COR-L47 (cell line): ENCODE measurements at regions not wholly inside any gene's neighbourhood (a gene's known extent, or its start where the extent isn't known, plus 50 kb on each side); places are given as distances from the start of the nearest gene placed in this dataset.
"Not testable (repeated sequence)": the region's sequence is repeated elsewhere in the genome, so short reads cannot be mapped to it uniquely, and the experiment has no call there.

Experiments used
- DNase-seq: peaks from one replicate; lab custom pipeline; 2025; lab: John Stamatoyannopoulos, UW

DNA sequence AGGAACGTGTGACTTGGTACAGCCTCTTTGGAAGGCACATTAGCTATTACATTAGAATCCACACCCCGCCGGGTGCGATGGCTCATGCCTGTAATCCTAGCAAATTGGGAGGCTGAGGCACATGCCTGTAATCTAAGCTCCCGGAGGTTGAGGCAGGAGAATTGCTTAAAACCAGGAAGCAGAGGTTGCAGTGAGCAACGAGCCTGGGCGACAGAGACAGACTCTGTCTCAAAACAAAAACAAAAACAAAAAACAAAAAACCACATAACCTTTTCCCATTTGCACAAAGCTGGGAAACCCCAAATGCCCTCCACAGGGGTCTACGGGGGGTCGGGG is 82.7 kb upstream of the METTL9 start:
- not testable (repeated sequence) for DNase-seq

DNA sequence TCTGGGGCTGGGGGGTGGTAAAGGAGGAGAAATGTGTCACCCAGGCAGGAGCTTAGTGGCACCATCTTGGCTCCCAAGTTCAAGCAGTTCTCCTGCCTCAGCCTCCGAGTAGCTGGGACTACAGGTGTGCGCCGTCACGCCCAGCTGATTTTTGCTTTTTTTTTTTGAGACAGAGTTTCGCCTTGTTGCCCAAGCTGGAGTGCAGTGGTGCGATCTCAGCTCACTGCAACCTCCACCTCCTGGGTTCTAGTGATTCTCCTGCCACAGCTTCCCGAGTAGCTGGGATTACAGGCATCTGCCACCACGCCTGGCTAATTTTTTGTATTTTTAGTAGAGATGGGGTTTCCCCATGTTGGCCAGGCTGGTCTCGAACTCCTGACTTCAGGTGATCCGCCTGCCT is 82.1 kb upstream of the METTL9 start:
- not testable (repeated sequence) for DNase-seq

DNA sequence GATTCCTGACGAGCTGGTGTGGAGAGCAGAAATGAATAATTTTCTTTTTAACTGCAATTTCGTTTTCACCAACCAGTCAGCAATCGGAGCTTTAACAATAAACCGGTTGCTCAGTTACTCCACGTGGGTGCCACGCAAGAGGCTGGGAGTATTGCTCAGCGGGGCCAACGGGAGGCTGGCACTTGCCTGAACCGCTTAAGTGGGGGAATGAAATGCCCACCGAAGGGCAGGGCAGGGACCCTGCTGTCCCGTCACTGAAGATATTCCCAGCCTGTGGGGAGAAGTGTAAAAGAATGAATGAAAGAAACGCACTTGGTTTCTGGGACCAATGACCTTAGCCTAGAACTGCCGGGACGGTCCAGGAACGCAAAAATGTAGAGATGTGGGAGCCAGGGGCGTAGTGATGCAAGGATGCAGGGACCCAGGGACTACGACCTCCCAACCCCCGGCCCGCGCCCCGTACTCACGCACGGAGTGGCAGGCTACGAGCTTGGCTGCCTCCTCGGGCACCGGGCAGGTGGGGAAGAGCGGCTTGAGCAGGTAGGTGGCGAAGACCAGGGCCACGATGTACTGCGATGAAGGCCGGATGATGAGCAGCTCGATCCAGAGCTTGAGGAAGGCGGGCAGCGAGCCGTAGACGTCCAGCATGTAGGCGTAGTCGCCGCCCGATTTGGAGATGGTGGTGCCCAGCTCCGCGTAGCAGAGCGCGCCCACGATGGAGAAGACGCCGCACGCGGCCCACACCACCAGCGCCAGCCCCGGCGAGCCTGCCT is 79.8 kb upstream of the METTL9 start:
- DNase-seq: not testable (repeated sequence)

DNA sequence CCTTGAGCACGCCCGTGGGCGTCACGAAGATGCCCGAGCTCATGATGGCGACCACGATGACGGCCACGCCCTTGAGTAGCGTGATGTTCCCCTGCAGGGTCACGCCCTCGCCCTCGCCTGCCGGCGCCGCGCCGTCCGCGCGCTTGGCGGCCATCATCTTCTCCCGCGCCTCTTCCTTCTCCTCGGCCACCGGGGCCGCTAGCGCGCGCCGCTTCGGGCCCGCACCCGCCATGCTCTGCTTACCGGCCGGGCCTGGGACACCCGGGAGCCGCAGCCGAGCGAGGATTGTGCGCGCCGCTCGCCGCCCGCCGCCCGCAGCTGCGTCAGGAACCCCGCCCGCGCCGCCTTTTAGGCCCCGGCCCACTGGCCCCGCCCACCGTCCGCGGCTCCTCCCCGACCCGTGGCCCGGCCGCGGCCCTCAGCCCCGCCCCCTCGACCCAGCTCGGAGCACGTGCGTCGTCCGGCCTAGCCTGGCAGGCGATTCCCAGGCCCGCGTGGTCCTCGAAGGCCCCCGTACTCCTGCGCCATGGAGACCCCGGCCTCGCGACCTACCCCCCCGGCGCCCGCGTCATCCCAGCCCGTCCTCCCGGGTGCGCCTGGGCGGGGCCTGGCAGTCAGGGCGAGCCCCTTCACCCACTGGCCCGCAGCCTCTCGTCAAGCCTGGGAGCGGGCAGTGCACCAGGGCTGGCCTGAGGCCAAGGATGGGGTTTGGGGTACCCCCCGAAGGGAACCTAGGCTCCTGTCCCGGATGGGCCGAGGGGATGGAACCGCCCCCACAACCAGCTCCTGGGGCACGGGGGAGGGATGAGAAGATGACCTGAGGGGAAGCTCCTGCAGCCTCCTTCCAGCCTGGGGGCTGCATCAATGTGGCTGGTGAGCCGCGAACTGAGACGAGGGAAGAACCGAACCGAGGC is 79.0 kb upstream of the METTL9 start:
- peak; percentile 56 for DNase-seq

DNA sequence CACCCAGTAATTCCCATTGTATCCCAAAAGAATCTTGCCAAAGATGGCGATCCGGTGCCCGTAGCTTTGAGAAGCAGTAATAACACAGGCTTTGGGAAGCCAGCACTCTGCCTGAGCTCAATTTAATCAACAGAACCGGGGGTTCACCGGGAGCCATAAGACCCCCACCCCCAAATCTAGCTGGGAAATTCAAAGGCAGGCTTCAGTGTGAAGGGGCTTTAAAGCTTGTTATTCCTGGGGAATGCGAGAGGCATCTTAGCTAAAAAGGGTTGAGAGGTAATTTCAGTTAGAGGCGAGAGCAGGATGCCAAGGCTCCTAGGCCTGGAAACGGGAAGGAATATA is 78.4 kb upstream of the METTL9 start:
- DNase-seq: not testable (repeated sequence)

DNA sequence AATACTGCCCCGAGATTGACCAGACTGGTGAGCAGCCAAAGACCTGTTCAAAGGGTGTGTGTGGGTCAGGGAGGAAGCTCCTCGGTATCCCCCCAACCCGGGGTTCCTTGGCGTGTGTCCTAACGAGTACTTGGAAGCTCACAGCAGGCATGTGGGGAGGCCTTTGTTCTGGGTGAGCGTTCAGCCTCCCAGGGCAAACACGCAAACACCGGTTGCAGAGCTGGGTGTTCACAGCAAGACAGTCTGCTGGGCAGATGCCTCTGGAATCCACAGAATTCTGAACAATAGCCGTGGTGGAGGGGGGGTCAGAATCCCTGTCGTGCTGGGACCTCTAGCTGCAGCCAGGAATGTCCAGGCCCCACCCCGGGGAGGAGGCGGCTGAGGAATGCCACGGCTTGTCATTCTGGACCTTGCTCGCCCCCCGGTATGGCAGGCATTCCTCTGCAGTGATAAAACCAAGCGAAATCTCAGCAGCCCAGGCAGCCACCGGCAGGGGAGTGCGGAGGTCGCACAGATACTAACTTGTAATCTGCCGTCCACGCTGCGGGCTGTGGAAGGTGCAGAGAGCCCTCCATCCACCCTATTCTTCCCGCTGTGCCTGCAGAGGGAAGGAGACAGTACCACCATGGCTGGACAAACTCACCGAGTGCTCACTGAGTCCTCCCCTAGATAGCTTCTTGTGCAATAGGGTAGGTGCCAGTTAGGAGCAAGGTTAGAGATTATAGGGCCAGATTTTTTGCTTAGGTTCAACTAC is 77.8 kb upstream of the METTL9 start:
- peak; percentile 61 for DNase-seq

DNA sequence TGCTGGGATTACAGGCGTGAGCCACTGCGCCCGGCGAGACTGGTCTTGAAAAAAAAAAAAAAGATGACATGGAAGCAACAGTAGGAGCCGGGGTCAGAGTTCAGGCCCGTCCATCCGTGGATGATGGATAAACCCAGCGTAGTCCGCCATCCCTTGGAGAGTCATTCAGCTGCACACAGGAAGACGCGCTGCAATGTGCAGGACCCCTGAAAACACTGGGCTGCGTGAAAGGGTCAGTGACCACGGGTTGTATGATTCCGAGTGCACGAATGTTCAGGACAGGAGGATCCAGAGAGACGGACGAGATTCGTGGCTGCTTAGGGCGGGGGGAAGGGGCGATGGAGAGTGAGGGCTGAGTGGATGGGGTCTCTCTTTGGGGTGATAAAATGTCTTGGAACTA is 76.5 kb upstream of the METTL9 start:
- not testable (repeated sequence) for DNase-seq

DNA sequence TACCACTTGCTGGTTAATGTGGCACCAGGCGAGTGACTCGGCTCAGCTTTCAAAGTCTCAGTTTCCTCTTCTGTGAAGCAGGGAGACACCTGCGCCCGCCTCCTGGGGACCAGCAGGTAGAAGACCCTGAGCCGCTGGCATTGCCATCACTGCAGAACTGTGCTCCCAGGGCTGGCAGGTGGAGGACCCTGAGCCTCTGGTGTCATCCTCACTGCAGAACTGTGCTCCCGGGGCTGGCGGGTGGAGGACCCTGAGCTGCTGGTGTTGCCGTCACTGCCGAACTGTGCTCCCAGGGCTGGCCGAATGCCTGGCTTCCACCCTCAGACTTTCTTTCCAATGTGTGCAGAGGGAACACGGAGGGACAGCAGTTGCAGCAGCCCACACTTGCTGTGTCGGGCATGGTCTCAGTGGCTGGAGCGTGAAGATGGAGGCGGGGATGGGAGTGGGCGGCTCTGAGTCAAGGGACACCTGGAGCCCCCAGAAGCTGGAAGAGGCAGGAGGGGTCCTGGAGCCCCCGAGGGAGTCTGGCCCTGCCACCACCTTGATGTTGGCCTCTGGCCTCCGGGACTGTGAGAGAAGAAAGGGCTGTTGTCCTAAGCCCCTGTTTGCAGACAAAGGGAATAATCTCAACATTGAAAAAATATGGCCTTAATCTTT is 75.8 kb upstream of the METTL9 start:
- DNase-seq: no peak

DNA sequence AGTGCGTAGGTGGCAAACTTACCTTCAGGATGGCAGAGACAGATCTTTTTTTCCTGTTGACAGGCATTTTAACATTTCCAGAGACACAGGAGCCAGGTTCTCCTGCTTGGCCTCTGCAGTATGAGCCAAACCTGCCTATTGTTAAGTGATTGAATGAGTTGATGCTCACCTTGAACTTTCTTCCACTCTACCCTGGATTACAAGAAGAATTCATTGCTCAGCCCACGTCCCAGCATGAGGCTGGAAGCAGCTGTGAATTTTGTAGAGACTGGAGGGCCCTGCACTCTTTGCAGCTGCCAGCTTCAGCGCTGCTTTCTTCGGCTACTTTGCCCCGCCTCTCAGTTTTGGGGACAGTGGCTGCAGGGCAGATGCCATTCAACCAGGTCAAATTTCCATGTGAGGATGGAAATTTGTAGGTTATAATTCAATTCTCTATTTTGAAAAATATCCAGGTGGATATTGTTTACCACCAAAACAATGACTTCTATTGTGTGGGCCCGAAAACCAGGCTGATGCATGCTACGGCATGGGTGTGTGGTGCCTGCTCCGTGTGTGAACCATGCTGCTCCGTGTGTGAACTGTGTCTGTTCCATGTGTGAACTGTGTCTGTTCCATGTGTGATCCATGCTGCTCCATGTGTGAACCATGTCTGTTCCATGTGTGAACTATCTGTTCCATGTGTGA is 75.2 kb upstream of the METTL9 start:
- no peak for DNase-seq

DNA sequence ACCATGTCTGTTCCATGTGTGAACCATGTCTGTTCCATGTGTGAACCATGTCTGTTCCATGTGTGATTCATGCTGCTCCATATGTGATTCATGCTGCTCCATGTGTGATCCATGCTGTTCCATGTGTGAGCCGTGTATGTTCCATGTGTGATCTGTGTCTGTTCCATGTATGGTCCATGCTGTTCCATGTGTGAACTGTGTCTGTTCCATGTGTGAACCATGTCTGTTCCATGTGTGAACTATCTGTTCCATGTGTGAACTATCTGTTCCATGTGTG is 74.7 kb upstream of the METTL9 start:
- not testable (repeated sequence) for DNase-seq

DNA sequence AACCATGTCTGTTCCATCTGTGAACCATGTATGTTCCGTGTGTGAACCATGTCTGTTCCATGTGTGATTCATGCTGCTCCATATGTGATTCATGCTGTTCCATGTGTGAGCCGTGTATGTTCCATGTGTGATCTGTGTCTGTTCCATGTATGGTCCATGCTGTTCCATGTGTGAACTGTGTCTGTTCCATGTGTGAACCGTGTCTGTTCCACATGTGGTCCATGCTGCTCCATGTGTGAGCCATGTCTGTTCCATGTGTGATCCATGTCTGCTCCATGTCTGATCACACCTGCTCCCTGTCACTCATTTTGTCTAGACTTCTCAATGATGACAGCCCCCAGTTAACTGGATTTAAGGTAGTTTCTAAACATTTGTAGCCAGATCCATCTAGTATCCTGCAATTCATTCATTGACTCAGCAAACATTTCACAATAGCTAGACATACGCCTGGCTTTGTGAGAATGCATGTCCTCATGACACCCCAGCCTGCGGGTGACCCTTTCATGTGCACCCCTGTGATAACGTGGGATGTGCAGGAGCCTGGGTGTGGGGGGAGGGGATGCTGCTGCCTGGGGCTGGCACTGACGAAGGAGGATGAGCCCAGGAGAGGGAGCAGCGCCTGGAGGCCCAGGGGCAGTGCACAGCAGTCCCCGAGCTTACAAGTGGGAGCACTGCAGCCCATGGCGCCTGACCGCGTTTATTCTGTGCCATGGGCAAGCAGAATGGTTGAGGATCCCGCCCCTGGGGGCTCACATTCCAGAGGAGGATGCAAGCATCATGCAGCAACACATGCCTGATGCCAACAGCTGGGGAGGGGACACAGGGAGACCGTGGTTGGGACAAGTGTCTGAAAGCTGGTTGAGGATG is 74.1 kb upstream of the METTL9 start:
- DNase-seq: not testable (repeated sequence)

DNA sequence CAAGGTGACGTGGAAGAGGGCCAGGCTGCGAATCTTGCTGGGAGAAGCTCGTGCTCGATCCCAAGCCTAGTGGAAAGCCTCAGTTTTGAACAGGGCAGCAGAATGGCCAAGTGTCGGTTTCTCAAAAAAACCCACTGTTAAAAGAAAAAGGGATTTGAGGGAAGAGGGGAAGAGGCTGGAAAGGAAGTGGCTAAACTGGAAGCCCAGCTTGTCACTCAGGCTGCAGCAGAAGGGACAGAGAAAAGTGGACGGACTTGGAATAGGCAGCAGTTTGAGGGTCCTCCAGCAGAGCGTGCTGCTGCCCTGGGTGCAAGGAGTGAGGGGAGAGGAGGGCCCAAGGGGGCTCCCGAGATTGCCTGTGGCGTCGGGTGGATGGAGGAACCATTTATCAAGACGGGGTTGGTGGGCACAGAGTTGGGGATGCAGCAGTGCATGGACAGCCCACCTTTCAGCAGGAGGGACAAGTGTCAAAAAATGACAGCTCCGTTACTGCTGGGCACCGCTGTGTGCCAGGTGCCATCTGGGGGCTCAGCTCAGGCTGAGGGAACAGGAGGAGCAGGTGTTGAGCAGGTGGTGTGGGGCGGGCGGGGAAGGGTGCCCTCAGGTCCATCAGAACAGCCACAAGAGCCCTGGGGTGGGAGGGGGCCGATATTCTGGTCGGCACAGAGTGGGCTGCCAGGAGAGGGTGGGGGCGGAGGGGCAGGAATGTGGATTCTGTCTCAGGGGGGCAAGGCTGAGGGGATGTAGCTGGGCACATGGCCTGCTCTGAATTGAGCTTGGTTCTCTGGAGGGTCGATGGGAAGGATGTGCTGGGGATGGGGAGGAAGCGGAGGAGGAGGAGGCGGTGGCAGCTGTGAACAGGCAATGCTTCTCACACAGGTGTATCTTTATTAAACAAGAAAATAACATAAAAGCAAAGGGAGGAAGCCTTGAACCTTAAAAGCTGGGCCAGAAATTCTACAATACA is 73.1 kb upstream of the METTL9 start:
- DNase-seq: not testable (repeated sequence)

DNA sequence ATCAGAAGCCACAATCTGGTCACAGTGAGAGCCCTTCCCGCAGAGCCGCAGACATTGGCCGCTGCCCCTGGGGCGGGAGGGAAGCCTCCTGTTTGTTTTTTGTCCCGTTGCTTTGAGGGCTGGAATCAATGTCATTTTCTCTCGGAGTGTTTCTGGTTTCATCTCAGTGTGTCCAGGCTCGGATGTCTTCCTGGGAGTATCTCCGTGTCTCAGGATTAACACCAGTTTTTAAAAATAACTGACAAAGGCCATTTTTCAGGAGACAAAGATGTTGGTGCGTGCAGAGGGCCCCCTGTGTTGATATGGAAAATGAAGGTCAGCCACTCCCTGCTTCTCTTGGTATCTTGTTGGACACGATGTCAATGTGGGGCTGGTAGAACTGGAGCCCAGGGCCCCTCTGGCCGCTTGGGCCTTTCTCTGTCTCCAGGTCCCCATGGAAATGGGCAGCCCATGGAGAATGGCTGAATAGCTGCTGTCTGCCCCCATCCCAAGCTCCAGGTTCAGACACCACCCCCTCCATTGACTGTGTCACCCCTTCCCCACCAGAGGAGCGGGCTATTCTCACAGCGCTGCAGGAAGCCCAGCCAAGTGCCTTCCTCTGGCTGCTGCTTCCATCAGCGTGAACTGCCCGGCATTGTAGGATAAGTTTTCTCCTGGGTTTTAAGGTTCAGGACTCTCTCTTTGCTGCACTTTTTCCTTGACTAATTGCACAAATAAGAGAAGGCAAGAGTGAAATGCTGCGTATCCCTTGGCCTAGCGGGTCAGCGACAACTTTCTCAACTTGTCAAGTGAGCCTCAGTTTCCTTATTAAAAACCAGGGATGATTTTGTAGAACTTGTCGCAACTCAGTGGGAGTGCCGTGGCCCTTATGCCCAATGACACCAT is 72.2 kb upstream of the METTL9 start:
- no peak for DNase-seq

DNA sequence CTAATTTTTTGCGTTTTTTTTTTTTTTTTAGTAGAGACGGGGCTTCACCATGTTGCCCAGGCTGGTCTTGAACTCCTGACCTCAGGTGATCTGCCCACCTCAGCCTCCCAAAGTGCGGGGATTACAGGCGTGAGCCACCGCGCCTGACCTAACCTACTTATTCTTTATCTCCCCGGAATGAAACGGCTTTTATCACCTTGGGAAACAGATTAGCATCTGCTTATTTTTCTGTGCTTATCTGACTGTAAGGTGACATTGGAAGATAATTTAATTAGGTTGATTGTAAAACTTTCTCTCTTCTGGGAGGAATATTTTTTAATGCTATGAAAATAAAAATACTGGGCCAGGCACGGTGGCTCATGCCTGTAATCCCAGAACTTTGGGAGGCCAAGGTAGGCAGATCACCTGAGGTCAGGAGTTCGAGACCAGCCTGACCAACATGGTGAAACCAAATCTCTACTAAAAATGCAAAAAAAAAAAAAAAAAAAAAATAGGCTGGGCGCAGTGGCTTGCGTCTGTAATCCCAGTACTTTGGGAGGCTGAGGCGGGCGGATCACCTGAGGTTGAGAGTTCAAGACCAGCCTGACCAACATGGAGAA is 70.2 kb upstream of the METTL9 start:
- DNase-seq: not testable (repeated sequence)

DNA sequence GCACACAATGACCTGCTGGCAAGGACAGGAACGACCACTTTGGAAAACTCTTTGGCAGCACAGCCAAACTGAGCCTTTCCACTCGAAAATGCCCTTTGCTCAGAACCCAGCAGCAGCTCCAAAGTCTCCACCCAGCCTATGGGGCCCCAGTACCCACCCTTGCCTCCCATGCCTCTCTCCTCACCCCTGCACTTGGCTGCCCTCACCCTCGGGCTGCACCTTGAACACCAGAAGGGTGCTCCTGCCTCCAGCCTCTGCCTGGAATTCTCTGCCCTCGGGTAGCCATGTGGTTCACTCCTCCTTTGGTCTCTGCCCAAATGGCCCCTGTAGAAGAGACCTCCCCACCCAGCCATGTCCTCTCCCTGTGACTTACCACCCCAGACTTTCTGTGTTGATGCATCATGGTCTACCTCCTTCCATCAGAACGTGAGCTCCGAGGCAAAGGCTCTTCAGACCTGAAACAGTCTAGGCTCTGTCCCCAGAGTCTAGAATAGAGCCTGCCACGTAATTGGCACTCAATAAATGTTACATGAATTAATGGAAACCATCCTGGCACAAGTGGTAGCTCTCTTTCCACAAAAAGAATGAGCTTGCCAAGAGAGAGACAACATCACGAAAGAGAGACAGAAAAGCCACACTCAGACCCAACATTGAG is 68.5 kb upstream of the METTL9 start:
- DNase-seq: not testable (repeated sequence)

DNA sequence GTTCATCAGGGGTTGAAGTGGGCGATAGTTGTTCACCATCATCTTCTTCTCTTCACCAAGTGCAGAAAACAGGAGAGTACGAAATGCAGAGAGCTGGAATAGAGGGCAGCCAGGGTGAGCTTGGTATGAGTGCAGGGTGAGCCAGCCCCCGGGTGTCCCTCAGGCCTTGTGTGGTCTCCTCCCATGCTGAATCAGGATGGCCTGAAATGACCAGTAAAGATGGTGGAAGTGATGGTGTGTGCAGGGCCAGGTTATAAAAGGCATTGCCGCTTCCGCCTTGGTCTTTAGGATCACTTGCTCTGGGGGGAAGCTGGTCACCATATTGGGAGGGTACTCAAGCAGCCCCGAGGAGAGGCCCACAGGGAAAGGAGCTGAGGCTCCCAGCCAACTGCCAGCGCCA is 66.4 kb upstream of the METTL9 start:
- DNase-seq: not testable (repeated sequence)

DNA sequence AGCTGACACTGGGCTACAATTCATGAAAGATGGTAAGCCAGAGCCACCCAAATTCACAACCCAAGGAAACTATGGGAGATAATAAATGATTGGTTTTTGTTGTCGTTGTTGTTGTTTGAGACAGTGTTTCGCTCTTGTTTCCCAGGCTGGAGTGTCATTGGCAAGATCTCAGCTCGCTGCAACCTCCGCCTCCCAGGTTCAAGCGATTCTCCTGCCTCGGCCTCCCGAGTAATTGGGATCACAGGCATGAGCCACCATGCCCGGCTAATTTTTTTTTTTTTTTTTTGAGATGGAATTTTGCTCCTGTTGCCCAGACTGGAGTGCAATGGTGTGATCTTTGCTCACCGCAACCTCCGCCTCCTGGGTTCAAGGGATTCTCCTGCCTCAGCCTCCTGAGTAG is 65.9 kb upstream of the METTL9 start:
- not testable (repeated sequence) for DNase-seq

DNA sequence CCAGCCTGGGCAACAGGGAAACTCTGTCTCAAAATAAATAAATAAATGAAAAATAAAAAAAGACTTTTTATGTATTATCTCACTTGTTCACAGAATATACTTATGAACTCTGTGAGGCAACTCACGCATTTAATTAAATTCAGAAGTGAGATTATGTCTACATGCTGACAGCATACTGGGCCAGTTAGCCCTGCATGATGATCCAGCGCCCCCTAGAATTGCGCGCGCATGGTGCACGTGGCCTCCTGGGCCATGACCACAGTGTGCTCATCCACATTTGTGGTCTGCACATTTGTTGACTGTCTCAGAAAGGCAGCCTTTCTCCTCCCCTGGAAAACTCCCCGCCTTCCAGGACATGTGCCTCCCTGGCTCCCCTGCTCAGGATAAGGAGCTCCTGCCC is 64.8 kb upstream of the METTL9 start:
- not testable (repeated sequence) for DNase-seq
